Keratinocyte (primary cell): ENCODE measurements at regions not wholly inside any gene's neighbourhood (a gene's known extent, or its start where the extent isn't known, plus 50 kb on each side); places are given as distances from the start of the nearest gene placed in this dataset.

ENCODE experiments used
- EZH2 ChIP-seq: IDR thresholded peaks from one replicate; pipeline ENCODE4 v1.6.1; 2012; ENCODE audit warnings: inconsistent platforms, mild to moderate bottlenecking, low read length, moderate library complexity
- TF ChIP-seq, protein P1 (sequence below), 3 experiments: IDR thresholded peaks in 1 of 3; conservative IDR thresholded peaks in 1 of 3; optimal IDR thresholded peaks in 1 of 3; 2 replicates in 2 of 3; 3 replicates in 1 of 3; pipeline versions ENCODE3 to v1.5.1; 2011; ENCODE audit warnings: low read length in 3 of 3, mild to moderate bottlenecking in 3 of 3, moderate library complexity in 2 of 3, control low read depth in 1 of 3, inconsistent platforms in 1 of 3; ENCODE audit not compliant: insufficient read depth in 2 of 3; ENCODE audit errors: extremely low read depth in 1 of 3

GRCh38 chr4:173675446-173675845 lies 145.4 kb upstream of the HAND2 start:
- TF ChIP-seq, protein P1, sequence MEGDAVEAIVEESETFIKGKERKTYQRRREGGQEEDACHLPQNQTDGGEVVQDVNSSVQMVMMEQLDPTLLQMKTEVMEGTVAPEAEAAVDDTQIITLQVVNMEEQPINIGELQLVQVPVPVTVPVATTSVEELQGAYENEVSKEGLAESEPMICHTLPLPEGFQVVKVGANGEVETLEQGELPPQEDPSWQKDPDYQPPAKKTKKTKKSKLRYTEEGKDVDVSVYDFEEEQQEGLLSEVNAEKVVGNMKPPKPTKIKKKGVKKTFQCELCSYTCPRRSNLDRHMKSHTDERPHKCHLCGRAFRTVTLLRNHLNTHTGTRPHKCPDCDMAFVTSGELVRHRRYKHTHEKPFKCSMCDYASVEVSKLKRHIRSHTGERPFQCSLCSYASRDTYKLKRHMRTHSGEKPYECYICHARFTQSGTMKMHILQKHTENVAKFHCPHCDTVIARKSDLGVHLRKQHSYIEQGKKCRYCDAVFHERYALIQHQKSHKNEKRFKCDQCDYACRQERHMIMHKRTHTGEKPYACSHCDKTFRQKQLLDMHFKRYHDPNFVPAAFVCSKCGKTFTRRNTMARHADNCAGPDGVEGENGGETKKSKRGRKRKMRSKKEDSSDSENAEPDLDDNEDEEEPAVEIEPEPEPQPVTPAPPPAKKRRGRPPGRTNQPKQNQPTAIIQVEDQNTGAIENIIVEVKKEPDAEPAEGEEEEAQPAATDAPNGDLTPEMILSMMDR (optimal IDR thresholded peaks at IDR 0.05 in 1 of 3, IDR thresholded peaks at IDR 0.05 in 1 of 3, conservative IDR thresholded peaks at IDR 0.05 in 1 of 3; ENCODE audit: extremely low read depth in 1 of 3, insufficient read depth in 2 of 3, low read length in 3 of 3) = no peak
- no peak for TF ChIP-seq EZH2
